Lower leg skin (tissue), 3 donors: ENCODE measurements at regions not wholly inside any gene's neighbourhood (a gene's known extent, or its start where the extent isn't known, plus 50 kb on each side); places are given as distances from the start of the nearest gene placed in this dataset.

ENCODE experiments used
- CTCF ChIP-seq, 3 donors: fragments of 450-650 bp; IDR thresholded peaks; one replicate each; pipeline ENCODE4 v1.5.1; 2016; ENCODE audit warnings: antibody characterized with exemption in 3 of 3, mild to moderate bottlenecking in 3 of 3, moderate library complexity in 2 of 3
- POLR2A ChIP-seq, 2 donors: fragments of 450-650 bp; IDR thresholded peaks; one replicate each; pipeline ENCODE4 v1.6.1; 2016 to 2017; ENCODE audit warnings: antibody characterized with exemption in 2 of 2, mild to moderate bottlenecking in 1 of 2, moderate library complexity in 1 of 2

GRCh38 chr11:29937526-29937925 lies 79.3 kb downstream of the KCNA4 start:
- no peak for TF ChIP-seq CTCF (IDR thresholded peaks at IDR 0.05)
- TF ChIP-seq POLR2A (IDR thresholded peaks at IDR 0.05): no peak
